ENCODE measurements at regions not wholly inside any gene's neighbourhood (a gene's known extent, or its start where the extent isn't known, plus 50 kb on each side); places are given as distances from the start of the nearest gene placed in this dataset.

GRCh38 chr3:94775746-94776145, 712.9 kb downstream of the NSUN3 start:
- TF ChIP-seq, protein P1, sequence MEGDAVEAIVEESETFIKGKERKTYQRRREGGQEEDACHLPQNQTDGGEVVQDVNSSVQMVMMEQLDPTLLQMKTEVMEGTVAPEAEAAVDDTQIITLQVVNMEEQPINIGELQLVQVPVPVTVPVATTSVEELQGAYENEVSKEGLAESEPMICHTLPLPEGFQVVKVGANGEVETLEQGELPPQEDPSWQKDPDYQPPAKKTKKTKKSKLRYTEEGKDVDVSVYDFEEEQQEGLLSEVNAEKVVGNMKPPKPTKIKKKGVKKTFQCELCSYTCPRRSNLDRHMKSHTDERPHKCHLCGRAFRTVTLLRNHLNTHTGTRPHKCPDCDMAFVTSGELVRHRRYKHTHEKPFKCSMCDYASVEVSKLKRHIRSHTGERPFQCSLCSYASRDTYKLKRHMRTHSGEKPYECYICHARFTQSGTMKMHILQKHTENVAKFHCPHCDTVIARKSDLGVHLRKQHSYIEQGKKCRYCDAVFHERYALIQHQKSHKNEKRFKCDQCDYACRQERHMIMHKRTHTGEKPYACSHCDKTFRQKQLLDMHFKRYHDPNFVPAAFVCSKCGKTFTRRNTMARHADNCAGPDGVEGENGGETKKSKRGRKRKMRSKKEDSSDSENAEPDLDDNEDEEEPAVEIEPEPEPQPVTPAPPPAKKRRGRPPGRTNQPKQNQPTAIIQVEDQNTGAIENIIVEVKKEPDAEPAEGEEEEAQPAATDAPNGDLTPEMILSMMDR (conservative IDR thresholded peaks at IDR 0.05; ENCODE audit: low read depth, low read length): no peak
- TF ChIP-seq EZH2 (IDR thresholded peaks at IDR 0.05; ENCODE audit: borderline replicate concordance, low read depth, low read length, poor library complexity, severe bottlenecking): no peak

Measured in A673 (cell line).